ENCODE measurements at regions not wholly inside any gene's neighbourhood (a gene's known extent, or its start where the extent isn't known, plus 50 kb on each side); places are given as distances from the start of the nearest gene placed in this dataset.

DNA sequence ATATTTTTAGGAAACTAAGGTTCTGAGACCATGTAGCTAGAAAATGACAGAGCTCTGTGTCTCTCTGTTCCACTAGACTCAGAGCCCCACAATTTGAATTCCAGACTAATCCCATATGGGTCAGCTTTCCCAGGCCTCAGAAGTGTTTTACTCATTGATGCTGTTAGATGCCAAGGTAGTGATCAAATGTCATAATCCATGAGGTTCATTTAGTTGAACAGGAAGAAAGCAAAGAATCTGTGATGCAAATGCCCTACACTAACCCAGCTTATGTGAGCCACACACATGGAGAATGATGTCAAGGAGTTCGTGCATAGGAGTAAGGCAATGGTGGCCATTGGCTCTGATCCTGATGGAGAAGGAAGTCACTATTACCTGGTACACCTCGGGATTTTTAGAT, 363.4 kb upstream of the RARB start (continued):
- TF ChIP-seq, protein P1, sequence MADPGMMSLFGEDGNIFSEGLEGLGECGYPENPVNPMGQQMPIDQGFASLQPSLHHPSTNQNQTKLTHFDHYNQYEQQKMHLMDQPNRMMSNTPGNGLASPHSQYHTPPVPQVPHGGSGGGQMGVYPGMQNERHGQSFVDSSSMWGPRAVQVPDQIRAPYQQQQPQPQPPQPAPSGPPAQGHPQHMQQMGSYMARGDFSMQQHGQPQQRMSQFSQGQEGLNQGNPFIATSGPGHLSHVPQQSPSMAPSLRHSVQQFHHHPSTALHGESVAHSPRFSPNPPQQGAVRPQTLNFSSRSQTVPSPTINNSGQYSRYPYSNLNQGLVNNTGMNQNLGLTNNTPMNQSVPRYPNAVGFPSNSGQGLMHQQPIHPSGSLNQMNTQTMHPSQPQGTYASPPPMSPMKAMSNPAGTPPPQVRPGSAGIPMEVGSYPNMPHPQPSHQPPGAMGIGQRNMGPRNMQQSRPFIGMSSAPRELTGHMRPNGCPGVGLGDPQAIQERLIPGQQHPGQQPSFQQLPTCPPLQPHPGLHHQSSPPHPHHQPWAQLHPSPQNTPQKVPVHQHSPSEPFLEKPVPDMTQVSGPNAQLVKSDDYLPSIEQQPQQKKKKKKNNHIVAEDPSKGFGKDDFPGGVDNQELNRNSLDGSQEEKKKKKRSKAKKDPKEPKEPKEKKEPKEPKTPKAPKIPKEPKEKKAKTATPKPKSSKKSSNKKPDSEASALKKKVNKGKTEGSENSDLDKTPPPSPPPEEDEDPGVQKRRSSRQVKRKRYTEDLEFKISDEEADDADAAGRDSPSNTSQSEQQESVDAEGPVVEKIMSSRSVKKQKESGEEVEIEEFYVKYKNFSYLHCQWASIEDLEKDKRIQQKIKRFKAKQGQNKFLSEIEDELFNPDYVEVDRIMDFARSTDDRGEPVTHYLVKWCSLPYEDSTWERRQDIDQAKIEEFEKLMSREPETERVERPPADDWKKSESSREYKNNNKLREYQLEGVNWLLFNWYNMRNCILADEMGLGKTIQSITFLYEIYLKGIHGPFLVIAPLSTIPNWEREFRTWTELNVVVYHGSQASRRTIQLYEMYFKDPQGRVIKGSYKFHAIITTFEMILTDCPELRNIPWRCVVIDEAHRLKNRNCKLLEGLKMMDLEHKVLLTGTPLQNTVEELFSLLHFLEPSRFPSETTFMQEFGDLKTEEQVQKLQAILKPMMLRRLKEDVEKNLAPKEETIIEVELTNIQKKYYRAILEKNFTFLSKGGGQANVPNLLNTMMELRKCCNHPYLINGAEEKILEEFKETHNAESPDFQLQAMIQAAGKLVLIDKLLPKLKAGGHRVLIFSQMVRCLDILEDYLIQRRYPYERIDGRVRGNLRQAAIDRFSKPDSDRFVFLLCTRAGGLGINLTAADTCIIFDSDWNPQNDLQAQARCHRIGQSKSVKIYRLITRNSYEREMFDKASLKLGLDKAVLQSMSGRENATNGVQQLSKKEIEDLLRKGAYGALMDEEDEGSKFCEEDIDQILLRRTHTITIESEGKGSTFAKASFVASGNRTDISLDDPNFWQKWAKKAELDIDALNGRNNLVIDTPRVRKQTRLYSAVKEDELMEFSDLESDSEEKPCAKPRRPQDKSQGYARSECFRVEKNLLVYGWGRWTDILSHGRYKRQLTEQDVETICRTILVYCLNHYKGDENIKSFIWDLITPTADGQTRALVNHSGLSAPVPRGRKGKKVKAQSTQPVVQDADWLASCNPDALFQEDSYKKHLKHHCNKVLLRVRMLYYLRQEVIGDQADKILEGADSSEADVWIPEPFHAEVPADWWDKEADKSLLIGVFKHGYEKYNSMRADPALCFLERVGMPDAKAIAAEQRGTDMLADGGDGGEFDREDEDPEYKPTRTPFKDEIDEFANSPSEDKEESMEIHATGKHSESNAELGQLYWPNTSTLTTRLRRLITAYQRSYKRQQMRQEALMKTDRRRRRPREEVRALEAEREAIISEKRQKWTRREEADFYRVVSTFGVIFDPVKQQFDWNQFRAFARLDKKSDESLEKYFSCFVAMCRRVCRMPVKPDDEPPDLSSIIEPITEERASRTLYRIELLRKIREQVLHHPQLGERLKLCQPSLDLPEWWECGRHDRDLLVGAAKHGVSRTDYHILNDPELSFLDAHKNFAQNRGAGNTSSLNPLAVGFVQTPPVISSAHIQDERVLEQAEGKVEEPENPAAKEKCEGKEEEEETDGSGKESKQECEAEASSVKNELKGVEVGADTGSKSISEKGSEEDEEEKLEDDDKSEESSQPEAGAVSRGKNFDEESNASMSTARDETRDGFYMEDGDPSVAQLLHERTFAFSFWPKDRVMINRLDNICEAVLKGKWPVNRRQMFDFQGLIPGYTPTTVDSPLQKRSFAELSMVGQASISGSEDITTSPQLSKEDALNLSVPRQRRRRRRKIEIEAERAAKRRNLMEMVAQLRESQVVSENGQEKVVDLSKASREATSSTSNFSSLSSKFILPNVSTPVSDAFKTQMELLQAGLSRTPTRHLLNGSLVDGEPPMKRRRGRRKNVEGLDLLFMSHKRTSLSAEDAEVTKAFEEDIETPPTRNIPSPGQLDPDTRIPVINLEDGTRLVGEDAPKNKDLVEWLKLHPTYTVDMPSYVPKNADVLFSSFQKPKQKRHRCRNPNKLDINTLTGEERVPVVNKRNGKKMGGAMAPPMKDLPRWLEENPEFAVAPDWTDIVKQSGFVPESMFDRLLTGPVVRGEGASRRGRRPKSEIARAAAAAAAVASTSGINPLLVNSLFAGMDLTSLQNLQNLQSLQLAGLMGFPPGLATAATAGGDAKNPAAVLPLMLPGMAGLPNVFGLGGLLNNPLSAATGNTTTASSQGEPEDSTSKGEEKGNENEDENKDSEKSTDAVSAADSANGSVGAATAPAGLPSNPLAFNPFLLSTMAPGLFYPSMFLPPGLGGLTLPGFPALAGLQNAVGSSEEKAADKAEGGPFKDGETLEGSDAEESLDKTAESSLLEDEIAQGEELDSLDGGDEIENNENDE (IDR thresholded peaks at IDR 0.05; ENCODE audit: insufficient replicate concordance, low read length) = no peak
- TF ChIP-seq HDAC2 (IDR thresholded peaks at IDR 0.05; ENCODE audit: borderline replicate concordance in 1 of 2, low read depth in 2 of 2, low read length in 2 of 2) (no peak), SP2 (IDR thresholded peaks at IDR 0.05; ENCODE audit: low read length) (no peak), RFX5 (IDR thresholded peaks at IDR 0.05; ENCODE audit: borderline replicate concordance, low read depth, low read length) (no peak), SIN3A (conservative IDR thresholded peaks at IDR 0.05 in 1 of 2, IDR thresholded peaks at IDR 0.05 in 1 of 2; ENCODE audit: low read depth in 1 of 2, low read length in 2 of 2) (no peak), EZH2 (IDR thresholded peaks at IDR 0.05; ENCODE audit: low read depth, low read length, severe bottlenecking) (no peak), HDAC6 (IDR thresholded peaks at IDR 0.05; ENCODE audit: low read depth, low read length) (no peak), GABPA (IDR thresholded peaks at IDR 0.05; ENCODE audit: borderline replicate concordance, insufficient read depth, low read length) (no peak), SP1 (IDR thresholded peaks at IDR 0.05; ENCODE audit: low read depth, low read length) (no peak), NRF1 (IDR thresholded peaks at IDR 0.05; ENCODE audit: low read depth, low read length) (no peak), GTF2F1 (IDR thresholded peaks at IDR 0.05; ENCODE audit: borderline replicate concordance, low read depth, low read length) (no peak)

Data from H1 (cell line).